GM18511 (cell line): ENCODE measurements at regions not wholly inside any gene's neighbourhood (a gene's known extent, or its start where the extent isn't known, plus 50 kb on each side); places are given as distances from the start of the nearest gene placed in this dataset.
"Not testable (repeated sequence)": the region's sequence is repeated elsewhere in the genome, so short reads cannot be mapped to it uniquely, and the experiment has no call there.

Experiments
- ATAC-seq: cut with Tn5 transposase; IDR thresholded peaks from one replicate; pipeline ENCODE4 v1.9.1; 2021; ENCODE audit warnings: mild to moderate bottlenecking, moderate library complexity; ENCODE audit not compliant: unreplicated experiment

DNA sequence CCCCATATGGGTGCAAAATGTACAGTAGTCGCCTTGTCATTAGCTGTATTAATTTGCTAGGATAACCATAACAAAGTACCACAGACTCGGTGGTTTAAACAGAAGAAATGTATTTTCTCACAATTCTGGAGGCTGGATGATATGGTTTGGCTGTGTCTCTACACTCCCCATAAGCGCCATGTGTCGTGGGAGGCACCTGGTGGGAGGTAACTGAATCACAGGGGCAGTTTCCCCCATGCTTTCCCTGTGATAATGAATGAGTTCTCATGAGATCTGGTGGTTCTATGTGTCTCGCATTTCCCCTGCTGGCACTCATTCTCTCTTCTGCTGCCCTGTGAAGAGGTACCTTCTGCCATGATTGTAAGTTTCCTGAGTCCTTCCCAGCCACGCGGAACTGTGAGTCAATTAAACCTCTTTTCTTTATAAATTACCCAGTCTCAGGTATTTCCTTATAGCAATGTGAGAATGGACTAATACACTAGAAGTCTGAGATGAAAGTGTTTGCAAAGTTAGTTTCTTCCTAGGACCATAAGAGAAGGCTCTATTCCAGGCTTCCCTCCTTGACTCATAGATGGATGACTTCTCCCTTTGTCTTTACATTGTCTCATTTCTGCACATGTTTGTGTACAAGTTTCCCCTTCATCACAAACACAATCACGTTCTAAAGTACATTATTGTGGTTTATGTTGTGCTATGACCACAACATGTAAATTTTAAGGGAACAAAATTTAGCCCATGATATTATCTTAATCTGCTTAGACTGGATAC, 1442.6 kb downstream of the SUCLG1 start:
- no peak for ATAC-seq

GRCh38 chr2:83015900-83016299, 1443.2 kb downstream of the SUCLG1 start:
- ATAC-seq: no peak

- ATAC-seq: no peak
Observed at GRCh38 chr2:83015035-83015715, 1443.9 kb downstream of the SUCLG1 start.

- ATAC-seq: no peak
Observed at GRCh38 chr2:83014462-83014861, 1444.6 kb downstream of the SUCLG1 start.

DNA sequence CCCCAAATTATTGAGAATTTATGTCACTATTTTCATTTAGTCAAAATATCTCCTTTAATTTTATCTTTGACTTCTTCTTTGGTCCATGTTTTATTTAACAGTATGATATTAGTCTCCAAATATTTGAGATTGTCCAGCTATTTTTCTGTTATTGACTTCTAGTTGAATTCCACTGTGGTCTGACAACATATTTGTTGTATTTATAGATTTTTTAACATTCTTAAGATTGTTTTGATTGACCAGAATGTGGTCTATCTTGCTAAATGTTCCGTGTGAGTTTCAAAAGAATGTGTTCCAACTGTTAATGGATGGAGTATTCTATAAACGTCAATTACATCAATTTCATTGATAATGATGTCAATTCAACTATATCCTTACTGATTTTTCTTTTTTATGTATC, 1452.1 kb downstream of the SUCLG1 start:
- no peak for ATAC-seq

- ATAC-seq: no peak
Observed at GRCh38 chr2:83003555-83003954, 1455.5 kb downstream of the SUCLG1 start.

DNA sequence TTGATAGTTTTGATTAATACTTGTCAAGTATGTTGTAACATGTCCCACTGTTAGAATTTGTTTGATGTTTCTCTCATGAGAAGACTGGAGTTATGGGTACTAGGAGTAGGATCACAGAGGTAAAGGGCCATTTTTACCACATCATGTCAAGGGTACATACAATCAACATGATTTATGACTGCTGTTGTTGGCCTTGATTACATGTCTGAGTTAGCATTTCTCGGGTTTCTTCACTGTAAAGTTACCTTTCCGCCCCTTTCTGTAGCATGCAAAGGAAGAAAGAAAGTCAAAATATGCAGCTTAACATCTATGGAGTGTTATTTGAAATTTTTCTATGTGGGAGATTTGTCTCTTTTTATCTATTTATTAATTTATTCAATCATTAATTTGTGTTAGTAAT, 1456.4 kb downstream of the SUCLG1 start:
- ATAC-seq: no peak

GRCh38 chr2:82998781-82999180, 1460.3 kb downstream of the SUCLG1 start:
- ATAC-seq: no peak

GRCh38 chr2:82996217-82996616, 1462.9 kb downstream of the SUCLG1 start:
- no peak for ATAC-seq

- no peak for ATAC-seq
Observed at GRCh38 chr2:82994151-82994550, 1464.9 kb downstream of the SUCLG1 start.

DNA sequence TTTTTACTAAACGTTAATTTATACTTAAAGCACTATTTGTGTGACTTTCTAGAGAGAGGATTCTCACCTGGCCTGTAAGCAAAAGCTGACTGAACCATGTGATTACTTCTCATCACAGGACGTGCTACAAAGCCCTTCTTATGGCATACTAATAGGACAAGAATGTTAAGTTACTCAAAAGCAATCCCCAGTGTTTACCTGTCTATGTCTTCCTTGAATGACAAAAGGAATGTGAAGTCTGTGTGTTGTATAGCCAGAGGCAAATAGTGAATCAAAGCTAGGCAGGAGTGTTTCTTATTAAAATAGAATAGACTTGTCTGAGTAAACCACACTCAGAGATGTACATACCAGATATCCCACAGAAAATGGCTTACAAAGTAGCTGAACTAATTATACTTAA, 1465.5 kb downstream of the SUCLG1 start:
- no peak for ATAC-seq

DNA sequence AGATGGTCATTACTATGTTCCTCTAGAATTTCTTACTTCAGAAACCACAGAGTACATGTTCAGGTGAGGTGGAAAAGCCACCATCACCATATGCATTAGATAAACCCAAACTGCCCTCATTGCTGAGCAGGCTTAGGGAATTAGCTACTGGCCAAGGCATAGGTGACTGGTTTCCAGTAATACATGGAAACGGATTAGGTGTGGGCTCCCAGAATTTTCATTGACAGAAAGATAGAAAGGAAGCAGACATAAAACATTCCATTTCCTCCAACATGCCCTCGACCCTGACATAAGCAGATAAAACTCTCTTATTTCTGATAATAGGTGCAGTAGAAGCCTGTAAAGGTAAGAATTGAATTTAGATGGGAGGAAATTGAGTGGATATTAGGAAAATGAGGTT, 1466.1 kb downstream of the SUCLG1 start:
- ATAC-seq: no peak

- ATAC-seq: not testable (repeated sequence)
Observed at GRCh38 chr2:82987706-82988105, 1471.4 kb downstream of the SUCLG1 start.

DNA sequence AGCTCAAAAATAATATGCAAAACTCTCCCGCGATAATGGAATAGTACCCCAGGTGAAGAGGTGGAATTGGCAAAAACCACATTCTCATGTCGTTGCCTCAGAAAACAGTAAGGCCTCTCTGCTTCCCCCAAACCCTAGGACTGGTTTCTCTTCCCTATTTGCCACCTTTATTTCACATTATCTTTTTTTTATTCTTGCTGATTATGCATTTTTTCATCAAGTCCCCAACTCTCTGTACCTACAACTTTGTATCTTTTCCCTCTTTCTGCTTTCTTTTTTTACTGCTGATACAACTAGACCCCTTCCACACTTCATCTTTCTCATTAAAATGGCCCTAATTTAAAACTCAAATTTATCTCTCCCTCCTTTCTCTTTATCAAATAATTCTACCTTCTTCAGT, 1472.2 kb downstream of the SUCLG1 start:
- ATAC-seq: no peak

- no peak for ATAC-seq
Observed at GRCh38 chr2:82985572-82986197, 1473.4 kb downstream of the SUCLG1 start.

GRCh38 chr2:82968358-82968757, 1490.7 kb downstream of the SUCLG1 start:
- no peak for ATAC-seq

DNA sequence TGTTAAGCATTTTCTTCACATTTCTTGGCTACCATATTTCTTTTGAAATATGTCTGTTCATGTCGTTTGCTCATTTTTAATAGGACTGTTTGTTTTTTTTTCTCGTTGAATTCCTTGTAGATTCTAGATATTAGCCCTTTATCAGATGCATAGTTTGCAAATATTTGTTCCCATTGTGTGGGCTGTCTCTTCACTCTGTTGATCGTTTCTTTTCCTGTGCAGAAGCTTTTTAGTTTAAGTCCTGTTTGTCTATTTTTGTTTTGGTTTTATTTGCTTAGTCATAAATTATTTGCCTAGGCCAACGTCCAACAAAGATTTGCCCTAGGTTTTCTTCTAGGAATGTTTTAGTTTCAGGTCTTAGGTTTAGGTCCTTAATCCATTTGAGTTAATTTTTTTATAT, 1494.7 kb downstream of the SUCLG1 start:
- no peak for ATAC-seq

GRCh38 chr2:82959727-82960126, 1499.4 kb downstream of the SUCLG1 start:
- ATAC-seq: no peak

DNA sequence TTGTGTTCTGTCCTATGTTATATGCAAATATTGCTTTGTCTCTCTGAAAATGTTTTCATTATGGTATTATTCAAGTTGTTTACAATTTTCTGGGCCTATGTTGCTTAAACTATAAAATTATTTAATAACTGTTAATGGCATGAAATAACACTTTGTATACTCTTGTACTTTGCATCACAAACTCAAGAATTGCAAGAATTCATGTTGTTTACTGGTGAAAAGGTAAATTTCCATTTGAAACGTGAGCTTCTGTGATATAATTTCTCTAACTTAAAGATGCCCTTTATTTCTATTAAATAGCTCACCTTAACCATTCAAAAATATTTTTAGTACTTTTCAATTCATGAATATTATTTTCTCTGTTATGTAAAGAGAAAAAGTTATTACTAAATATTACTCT, 1504.2 kb downstream of the SUCLG1 start:
- ATAC-seq: no peak

DNA sequence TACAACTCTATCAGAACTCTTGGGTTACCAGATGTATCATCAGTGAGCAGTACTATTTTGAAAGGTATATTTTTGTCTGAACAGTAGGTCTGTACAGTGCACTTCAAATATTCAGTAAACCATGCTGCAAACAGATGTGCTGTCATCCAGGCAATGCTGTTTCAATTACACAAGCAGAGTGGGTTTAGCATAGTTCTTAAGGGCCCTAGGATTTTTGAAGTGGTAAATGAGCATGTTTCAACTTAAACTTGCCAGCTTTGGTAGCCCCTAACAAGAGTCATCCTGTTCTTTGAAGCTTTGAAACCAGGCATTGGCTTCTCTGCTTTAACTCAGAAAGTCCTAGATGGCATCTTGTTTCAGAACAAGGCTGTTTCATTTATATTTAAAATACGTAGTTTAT, 1519.9 kb downstream of the SUCLG1 start:
- no peak for ATAC-seq

DNA sequence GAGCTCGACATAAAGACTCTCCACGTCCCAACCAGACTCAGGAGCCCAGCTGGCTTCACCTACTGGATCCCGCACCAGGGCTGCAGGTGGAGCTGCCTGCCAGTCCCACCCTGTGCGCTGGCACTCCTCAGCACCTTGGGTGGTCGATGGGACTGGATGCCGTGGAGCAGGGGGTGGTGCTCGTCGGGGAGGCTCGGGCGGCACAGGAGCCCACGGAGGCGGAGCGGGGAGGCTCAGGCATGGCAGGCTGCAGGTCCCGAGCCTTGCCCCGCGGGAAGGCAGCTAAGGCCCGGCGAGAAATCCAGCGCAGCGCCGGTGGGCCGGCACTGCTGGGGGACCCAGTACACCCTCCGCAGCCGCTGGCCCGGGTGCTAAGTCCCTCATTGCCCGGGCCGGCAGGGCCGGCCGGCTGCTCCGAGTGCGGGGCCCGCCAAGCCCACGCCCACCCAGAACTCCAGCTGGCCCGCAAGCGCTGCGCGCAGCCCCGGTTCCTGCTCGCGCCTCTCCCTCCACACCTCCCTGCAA, 1520.7 kb downstream of the SUCLG1 start:
- not testable (repeated sequence) for ATAC-seq

GRCh38 chr2:82913566-82913965, 1545.5 kb downstream of the SUCLG1 start:
- no peak for ATAC-seq
